Naive B cell (primary cell): ENCODE measurements at regions not wholly inside any gene's neighbourhood (a gene's known extent, or its start where the extent isn't known, plus 50 kb on each side); places are given as distances from the start of the nearest gene placed in this dataset.

Experiments used
- ATAC-seq, 2 donors: fragments of 150-1000 bp; cut with Tn5 transposase; 2 replicates each; pipeline ENCODE4 v1.10.0; 2021; ENCODE audit warnings: low read depth in 2 of 2, mild to moderate bottlenecking in 2 of 2, moderate library complexity in 2 of 2
- DNase-seq: peaks from one replicate; pipeline ENCODE4 v3.0.0; 2022
- H3K27ac Mint-ChIP-seq, 6 donors: one replicate each; pipeline ENCODE4 v1.8.0; 2020 to 2022; ENCODE audit warnings: mild to moderate bottlenecking in 6 of 6, mixed read lengths in 6 of 6, moderate library complexity in 5 of 6, inconsistent platforms in 2 of 6
- H3K27me3 Mint-ChIP-seq, 3 donors: one replicate each; pipeline ENCODE4 v1.8.0; 2021 to 2022; ENCODE audit warnings: mixed read lengths in 3 of 3, mild to moderate bottlenecking in 1 of 3
- H3K36me3 Mint-ChIP-seq, 2 donors: one replicate each; pipeline ENCODE4 v1.8.0; 2020 to 2022; ENCODE audit warnings: mixed read lengths in 2 of 2, inconsistent platforms in 1 of 2, mild to moderate bottlenecking in 1 of 2
- H3K4me1 Mint-ChIP-seq, 3 donors: one replicate each; pipeline ENCODE4 v1.8.0; 2020 to 2022; ENCODE audit warnings: mixed read lengths in 3 of 3, inconsistent platforms in 1 of 3, mild to moderate bottlenecking in 1 of 3, moderate library complexity in 1 of 3
- H3K4me3 Mint-ChIP-seq, 8 donors: one replicate each; pipeline ENCODE4 v1.8.0; 2020 to 2022; ENCODE audit warnings: mild to moderate bottlenecking in 8 of 8, mixed read lengths in 8 of 8, moderate library complexity in 8 of 8, inconsistent platforms in 2 of 8
- H3K9me3 Mint-ChIP-seq, 7 donors: one replicate each; pipeline ENCODE4 v1.8.0; 2020 to 2022; ENCODE audit warnings: mixed read lengths in 7 of 7, mild to moderate bottlenecking in 5 of 7, inconsistent platforms in 2 of 7, moderate library complexity in 1 of 7

DNA sequence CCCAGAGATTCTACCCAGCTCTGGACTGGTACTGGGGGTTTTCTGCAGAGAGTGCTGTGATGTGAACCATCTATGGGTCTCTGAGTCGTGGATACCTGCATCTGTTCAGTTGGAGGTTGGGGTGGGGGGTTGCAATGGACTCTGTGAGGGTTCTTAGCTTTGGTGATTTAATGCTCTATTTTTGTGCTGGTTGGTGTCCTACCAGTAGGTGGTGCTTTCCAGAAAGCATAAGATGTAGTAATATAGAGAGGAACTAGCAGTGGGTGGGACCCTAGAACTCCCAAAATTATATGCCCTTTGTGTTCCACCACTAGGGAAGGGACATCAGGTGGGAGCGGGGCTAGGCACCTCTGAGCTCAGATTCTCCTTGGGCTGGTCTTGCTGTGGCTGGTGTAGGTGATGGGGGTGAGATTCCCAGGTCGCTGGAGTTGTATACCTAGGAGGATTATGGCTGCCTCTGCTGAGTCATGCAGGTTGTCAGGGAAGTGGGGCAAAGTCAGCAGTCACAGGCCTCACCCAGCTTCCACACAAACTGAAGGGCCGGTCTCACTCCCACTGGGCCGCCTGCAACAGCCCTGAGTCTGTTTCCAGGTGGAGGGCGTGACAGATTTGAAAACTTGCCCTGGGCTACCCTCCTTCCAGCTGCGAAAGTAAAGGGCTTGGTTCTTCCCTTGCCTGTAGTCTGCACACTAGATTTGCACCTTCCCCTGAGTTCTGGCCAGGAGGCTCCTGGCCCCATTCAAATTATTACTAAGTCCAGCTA, 573.0 kb upstream of the SLITRK1 start:
- no peak overlapping the region for H3K4me3 Mint-ChIP-seq
- no peaks in the 10 kb centered on the region for H3K4me1 Mint-ChIP-seq
- no peaks in the 10 kb centered on the region for H3K36me3 Mint-ChIP-seq
- H3K9me3 Mint-ChIP-seq = peaks cover 0 to 14% (median 6%) of the 10 kb centered on the region in 7 donors
- ATAC-seq = no peak
- H3K27ac Mint-ChIP-seq = no peak overlapping the region
- no peaks in the 10 kb centered on the region for H3K27me3 Mint-ChIP-seq
- DNase-seq = no peak

DNA sequence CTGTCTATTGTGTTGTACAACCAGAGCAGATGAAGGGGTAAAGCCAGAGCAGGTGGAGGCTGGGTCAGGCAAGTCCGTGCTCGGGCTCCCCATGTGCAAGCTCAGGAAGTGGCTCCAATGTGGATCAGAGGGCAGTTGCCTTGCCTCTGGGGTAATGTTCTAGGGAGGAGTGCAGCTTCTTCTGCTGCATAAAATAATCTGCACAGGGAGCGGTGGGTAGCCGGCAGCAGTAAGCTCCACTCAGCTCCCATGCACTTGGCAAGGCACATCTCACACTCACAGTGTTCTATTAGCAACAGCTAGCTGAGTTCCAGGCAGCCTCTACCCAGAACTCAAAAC, 565.3 kb upstream of the SLITRK1 start:
- DNase-seq = no peak
- peaks cover 3 to 24% (median 8%) of the 10 kb centered on the region in 7 donors for H3K9me3 Mint-ChIP-seq
- H3K4me3 Mint-ChIP-seq = no peak overlapping the region
- H3K36me3 Mint-ChIP-seq = no peaks in the 10 kb centered on the region
- no peaks in the 10 kb centered on the region for H3K4me1 Mint-ChIP-seq
- ATAC-seq = no peak
- H3K27ac Mint-ChIP-seq = no peak overlapping the region
- H3K27me3 Mint-ChIP-seq = no peaks in the 10 kb centered on the region

DNA sequence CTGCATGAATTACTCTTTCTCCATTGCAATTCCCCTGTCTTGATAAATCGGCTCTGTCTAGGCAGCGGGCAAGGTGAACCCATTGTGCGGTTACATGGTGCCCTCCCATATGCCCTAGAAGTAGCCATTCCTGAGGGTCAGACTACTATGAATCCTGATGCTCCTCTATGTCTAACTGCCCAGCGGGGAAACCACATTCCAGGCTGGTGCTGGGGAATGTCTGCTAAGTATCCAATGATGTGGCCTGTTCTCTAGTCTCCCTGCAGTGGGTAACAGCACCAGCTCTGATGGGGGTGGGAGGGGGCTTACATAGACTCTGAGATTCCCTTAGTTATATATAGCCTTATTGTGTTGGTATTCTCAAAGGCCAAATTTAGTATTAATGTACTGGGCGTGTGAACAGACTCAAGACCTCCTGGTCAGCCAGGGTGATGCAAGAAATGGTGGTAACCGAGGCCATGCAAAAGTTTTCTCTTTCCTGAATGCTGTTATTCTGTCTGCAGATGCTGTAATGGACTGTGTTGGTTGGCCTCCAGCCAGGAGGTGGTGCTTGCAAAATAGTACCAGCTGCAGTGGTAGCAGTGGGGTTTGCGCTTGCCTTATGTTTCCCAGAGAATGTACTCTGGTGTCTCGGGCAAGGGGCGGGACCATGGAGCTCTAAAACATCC, 564.8 kb upstream of the SLITRK1 start:
- H3K4me1 Mint-ChIP-seq = no peaks in the 10 kb centered on the region
- DNase-seq (no peak), ATAC-seq (no peak)
- H3K4me3 Mint-ChIP-seq = no peak overlapping the region
- H3K9me3 Mint-ChIP-seq = peaks cover 3 to 24% (median 8%) of the 10 kb centered on the region in 7 donors
- H3K27me3 Mint-ChIP-seq = no peaks in the 10 kb centered on the region
- H3K27ac Mint-ChIP-seq = no peak overlapping the region
- no peaks in the 10 kb centered on the region for H3K36me3 Mint-ChIP-seq

- no peaks in the 10 kb centered on the region for H3K27me3 Mint-ChIP-seq
- no peaks in the 10 kb centered on the region for H3K4me1 Mint-ChIP-seq
- no peak for DNase-seq
- ATAC-seq = no peak
- H3K4me3 Mint-ChIP-seq = no peak overlapping the region
- no peak overlapping the region for H3K27ac Mint-ChIP-seq
- H3K36me3 Mint-ChIP-seq = no peaks in the 10 kb centered on the region
- H3K9me3 Mint-ChIP-seq = peaks cover 3 to 24% (median 8%) of the 10 kb centered on the region in 7 donors
Observed at GRCh38 chr13:84445776-84446175, 563.5 kb upstream of the SLITRK1 start.

- no peaks in the 10 kb centered on the region for H3K27me3 Mint-ChIP-seq
- H3K4me1 Mint-ChIP-seq = no peaks in the 10 kb centered on the region
- ATAC-seq (no peak), DNase-seq (no peak)
- no peaks in the 10 kb centered on the region for H3K36me3 Mint-ChIP-seq
- H3K4me3 Mint-ChIP-seq = no peak overlapping the region
- peaks cover 3 to 24% (median 4%) of the 10 kb centered on the region in 7 donors for H3K9me3 Mint-ChIP-seq
- no peak overlapping the region for H3K27ac Mint-ChIP-seq
Observed at GRCh38 chr13:84443463-84443862, 561.2 kb upstream of the SLITRK1 start.

- H3K36me3 Mint-ChIP-seq = no peaks in the 10 kb centered on the region
- H3K27me3 Mint-ChIP-seq = no peaks in the 10 kb centered on the region
- no peak overlapping the region for H3K4me3 Mint-ChIP-seq
- H3K4me1 Mint-ChIP-seq = no peaks in the 10 kb centered on the region
- DNase-seq (no peak), ATAC-seq (no peak)
- no peak overlapping the region for H3K27ac Mint-ChIP-seq
- peaks cover 0 to 10% (median 2%) of the 10 kb centered on the region in 7 donors for H3K9me3 Mint-ChIP-seq
Observed at GRCh38 chr13:84439108-84439507, 556.8 kb upstream of the SLITRK1 start.

GRCh38 chr13:84433024-84433423, 550.8 kb upstream of the SLITRK1 start:
- Mint-ChIP-seq H3K9me3 (peaks cover 0 to 7% (median 2%) of the 10 kb centered on the region in 7 donors), H3K36me3 (no peaks in the 10 kb centered on the region), H3K27ac (no peak overlapping the region), H3K4me1 (no peaks in the 10 kb centered on the region), H3K27me3 (no peaks in the 10 kb centered on the region), H3K4me3 (no peak overlapping the region)
- DNase-seq (no peak), ATAC-seq (no peak)

DNA sequence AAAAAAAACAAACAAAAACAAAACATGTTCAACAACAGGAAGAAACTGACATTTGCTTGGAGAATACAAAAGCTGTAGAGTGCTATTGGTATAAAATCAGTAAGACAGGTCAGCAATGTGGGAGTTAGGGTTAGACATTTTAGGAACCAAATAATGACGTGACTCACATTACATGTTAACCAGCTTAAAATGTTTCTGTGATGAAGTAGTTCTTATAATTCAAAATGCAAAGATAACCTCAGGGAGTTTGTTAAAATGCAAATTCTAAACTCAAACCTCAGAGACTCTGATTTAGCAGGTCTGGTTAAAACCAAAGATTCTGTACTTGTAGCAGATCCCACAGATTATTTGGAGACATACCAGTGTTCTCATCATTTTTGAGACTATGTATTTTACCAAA, 549.4 kb upstream of the SLITRK1 start:
- Mint-ChIP-seq H3K36me3 (no peaks in the 10 kb centered on the region), H3K4me3 (no peak overlapping the region), H3K27me3 (no peaks in the 10 kb centered on the region), H3K27ac (peak overlapping the region in 1 of 6 donors; percentile 63), H3K4me1 (no peaks in the 10 kb centered on the region), H3K9me3 (peaks cover 0 to 7% (median 2%) of the 10 kb centered on the region in 7 donors)
- ATAC-seq (no peak), DNase-seq (no peak)

DNA sequence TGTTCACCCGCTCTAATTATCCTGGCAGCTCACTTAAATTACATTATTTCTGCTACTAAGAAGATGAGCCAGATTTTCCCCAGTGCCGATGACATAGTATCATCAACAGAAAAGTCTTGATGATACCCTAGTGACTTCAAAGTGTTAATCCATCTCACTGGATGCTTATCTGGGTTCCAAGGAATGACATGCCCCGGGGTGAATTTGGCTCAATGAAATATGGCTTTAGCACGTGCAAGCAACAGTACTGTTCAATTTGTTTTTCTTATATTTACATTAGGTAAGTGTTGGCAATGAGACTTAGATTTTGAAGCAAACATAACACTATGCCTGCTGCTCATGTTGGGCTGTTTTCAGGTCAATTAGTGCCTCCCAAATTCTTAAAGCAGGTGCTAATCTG, 548.2 kb upstream of the SLITRK1 start:
- no peaks in the 10 kb centered on the region for H3K36me3 Mint-ChIP-seq
- peaks cover 0 to 9% (median 4%) of the 10 kb centered on the region in 7 donors for H3K9me3 Mint-ChIP-seq
- H3K4me1 Mint-ChIP-seq = no peaks in the 10 kb centered on the region
- no peak for DNase-seq
- no peaks in the 10 kb centered on the region for H3K27me3 Mint-ChIP-seq
- no peak for ATAC-seq
- H3K27ac Mint-ChIP-seq = no peak overlapping the region
- H3K4me3 Mint-ChIP-seq = no peak overlapping the region

DNA sequence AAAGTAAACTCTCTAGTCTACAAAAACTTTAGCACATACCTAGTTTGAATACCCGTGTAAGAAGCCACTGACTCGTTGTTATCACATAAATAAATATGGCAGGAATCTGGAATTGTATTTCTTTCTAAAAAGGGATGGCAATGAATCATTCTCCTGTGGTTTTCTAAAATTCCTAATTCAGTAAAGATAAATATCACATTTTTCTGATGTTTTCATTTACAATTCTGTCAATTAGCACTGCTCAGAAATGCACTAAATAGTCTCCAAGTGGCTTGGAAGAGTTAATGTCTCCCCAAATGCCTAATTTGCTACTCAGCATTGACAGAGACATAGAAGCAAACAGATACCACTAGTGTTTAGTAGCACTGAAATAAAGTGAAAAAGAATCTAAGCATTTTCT, 547.7 kb upstream of the SLITRK1 start:
- DNase-seq (no peak), ATAC-seq (no peak)
- Mint-ChIP-seq H3K4me1 (no peaks in the 10 kb centered on the region), H3K36me3 (no peaks in the 10 kb centered on the region), H3K27ac (no peak overlapping the region), H3K27me3 (no peaks in the 10 kb centered on the region), H3K4me3 (no peak overlapping the region), H3K9me3 (peaks cover 0 to 9% (median 4%) of the 10 kb centered on the region in 7 donors)

DNA sequence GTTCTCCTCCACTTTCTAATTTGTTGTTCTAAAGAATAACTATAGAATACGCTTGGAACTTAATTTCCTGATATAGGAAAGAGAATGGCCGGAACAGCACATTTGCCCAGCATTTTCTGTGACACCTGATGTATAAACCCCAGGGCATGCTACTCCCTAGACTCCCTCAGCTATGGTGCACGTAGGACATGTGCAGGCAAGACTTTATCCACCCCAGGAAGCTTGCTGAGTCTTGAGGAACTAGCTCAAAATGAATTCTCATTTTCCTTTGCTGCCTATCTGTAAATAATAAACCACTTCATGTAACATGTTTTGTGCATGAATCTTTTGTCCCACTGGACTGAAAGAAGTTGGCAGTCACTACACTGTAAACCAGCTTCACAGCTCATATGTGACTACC, 535.8 kb upstream of the SLITRK1 start:
- DNase-seq (no peak), ATAC-seq (no peak)
- H3K4me3 Mint-ChIP-seq = no peak overlapping the region
- no peaks in the 10 kb centered on the region for H3K36me3 Mint-ChIP-seq
- H3K27ac Mint-ChIP-seq = no peak overlapping the region
- H3K27me3 Mint-ChIP-seq = no peaks in the 10 kb centered on the region
- H3K4me1 Mint-ChIP-seq = no peaks in the 10 kb centered on the region
- peaks cover 0 to 23% (median 8%) of the 10 kb centered on the region in 7 donors for H3K9me3 Mint-ChIP-seq

GRCh38 chr13:84417416-84417815, 535.1 kb upstream of the SLITRK1 start:
- no peaks in the 10 kb centered on the region for H3K36me3 Mint-ChIP-seq
- peaks cover 0 to 23% (median 8%) of the 10 kb centered on the region in 7 donors for H3K9me3 Mint-ChIP-seq
- no peak overlapping the region for H3K4me3 Mint-ChIP-seq
- no peaks in the 10 kb centered on the region for H3K27me3 Mint-ChIP-seq
- DNase-seq (no peak), ATAC-seq (no peak)
- no peak overlapping the region for H3K27ac Mint-ChIP-seq
- no peaks in the 10 kb centered on the region for H3K4me1 Mint-ChIP-seq

GRCh38 chr13:84413016-84413415, 530.7 kb upstream of the SLITRK1 start:
- Mint-ChIP-seq H3K27ac (no peak overlapping the region), H3K36me3 (no peaks in the 10 kb centered on the region), H3K9me3 (peaks cover 0 to 3% (median 2%) of the 10 kb centered on the region in 7 donors), H3K4me1 (no peaks in the 10 kb centered on the region), H3K4me3 (no peak overlapping the region), H3K27me3 (no peaks in the 10 kb centered on the region)
- ATAC-seq = no peak
- DNase-seq = no peak

GRCh38 chr13:84405286-84405685, 523.0 kb upstream of the SLITRK1 start:
- H3K27ac Mint-ChIP-seq = no peak overlapping the region
- no peaks in the 10 kb centered on the region for H3K36me3 Mint-ChIP-seq
- no peak overlapping the region for H3K4me3 Mint-ChIP-seq
- peaks cover 0 to 13% (median 3%) of the 10 kb centered on the region in 7 donors for H3K9me3 Mint-ChIP-seq
- no peaks in the 10 kb centered on the region for H3K4me1 Mint-ChIP-seq
- H3K27me3 Mint-ChIP-seq = no peaks in the 10 kb centered on the region
- ATAC-seq = no peak
- DNase-seq = no peak
